Keratinocyte (primary cell): ENCODE measurements at regions not wholly inside any gene's neighbourhood (a gene's known extent, or its start where the extent isn't known, plus 50 kb on each side); places are given as distances from the start of the nearest gene placed in this dataset.

Experiments
- EZH2 ChIP-seq: IDR thresholded peaks from one replicate; pipeline ENCODE4 v1.6.1; 2012; ENCODE audit warnings: inconsistent platforms, mild to moderate bottlenecking, low read length, moderate library complexity
- TF ChIP-seq, protein P1 (sequence below), 3 experiments: IDR thresholded peaks in 1 of 3; conservative IDR thresholded peaks in 1 of 3; optimal IDR thresholded peaks in 1 of 3; 2 replicates in 2 of 3; 3 replicates in 1 of 3; pipeline versions ENCODE3 to v1.5.1; 2011; ENCODE audit warnings: low read length in 3 of 3, mild to moderate bottlenecking in 3 of 3, moderate library complexity in 2 of 3, control low read depth in 1 of 3, inconsistent platforms in 1 of 3; ENCODE audit not compliant: insufficient read depth in 2 of 3; ENCODE audit errors: extremely low read depth in 1 of 3

DNA sequence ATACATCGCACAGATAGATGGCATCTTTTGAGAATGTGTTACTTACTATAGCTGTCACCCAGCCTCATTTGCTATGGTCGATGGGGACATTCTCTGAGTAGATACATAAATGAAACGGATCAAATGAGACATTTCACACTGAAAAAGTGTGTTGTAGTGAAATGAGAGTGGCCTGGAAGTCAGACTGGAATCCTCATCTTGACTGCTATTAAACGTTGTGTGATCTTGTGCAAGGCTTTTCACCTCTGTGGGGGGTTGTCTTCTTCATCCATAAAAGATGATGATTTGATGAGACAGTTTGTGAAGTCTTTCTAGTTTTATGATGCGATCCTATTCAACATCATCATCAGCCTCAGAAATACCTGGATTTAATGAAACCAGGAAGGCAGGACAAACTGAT lies 155.4 kb upstream of the MYO3A start:
- TF ChIP-seq, protein P1, sequence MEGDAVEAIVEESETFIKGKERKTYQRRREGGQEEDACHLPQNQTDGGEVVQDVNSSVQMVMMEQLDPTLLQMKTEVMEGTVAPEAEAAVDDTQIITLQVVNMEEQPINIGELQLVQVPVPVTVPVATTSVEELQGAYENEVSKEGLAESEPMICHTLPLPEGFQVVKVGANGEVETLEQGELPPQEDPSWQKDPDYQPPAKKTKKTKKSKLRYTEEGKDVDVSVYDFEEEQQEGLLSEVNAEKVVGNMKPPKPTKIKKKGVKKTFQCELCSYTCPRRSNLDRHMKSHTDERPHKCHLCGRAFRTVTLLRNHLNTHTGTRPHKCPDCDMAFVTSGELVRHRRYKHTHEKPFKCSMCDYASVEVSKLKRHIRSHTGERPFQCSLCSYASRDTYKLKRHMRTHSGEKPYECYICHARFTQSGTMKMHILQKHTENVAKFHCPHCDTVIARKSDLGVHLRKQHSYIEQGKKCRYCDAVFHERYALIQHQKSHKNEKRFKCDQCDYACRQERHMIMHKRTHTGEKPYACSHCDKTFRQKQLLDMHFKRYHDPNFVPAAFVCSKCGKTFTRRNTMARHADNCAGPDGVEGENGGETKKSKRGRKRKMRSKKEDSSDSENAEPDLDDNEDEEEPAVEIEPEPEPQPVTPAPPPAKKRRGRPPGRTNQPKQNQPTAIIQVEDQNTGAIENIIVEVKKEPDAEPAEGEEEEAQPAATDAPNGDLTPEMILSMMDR (optimal IDR thresholded peaks at IDR 0.05 in 1 of 3, IDR thresholded peaks at IDR 0.05 in 1 of 3, conservative IDR thresholded peaks at IDR 0.05 in 1 of 3; ENCODE audit: extremely low read depth in 1 of 3, insufficient read depth in 2 of 3, low read length in 3 of 3): no peak
- TF ChIP-seq EZH2: no peak
